ENCODE measurements at regions not wholly inside any gene's neighbourhood (a gene's known extent, or its start where the extent isn't known, plus 50 kb on each side); places are given as distances from the start of the nearest gene placed in this dataset.

DNA sequence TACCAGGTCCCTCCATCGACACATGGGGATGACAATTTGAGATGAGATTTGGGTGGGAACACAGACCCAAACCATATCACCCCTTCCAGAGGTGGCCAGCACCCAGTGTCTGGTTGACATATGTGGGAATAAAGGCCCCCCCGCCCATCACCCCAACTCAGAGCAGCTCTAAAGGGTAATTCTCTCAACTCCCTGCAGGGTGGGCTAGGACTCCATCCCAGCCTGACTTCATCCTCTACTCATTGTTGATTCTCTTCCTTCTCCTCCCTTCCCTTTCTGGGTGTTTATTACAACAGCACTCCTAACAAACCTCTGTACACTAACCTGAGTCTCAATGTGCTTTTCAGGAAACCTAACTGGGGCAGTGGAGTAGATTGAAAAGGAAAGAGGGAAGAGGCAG is 339.9 kb downstream of the ACTL7B start:
- Histone ChIP-seq H3K27ac (no peak overlapping the region), H3K4me3 (no peak overlapping the region)
- DNase-seq (ENCODE audit: low spot score), result no peak
- TF ChIP-seq, protein P1, sequence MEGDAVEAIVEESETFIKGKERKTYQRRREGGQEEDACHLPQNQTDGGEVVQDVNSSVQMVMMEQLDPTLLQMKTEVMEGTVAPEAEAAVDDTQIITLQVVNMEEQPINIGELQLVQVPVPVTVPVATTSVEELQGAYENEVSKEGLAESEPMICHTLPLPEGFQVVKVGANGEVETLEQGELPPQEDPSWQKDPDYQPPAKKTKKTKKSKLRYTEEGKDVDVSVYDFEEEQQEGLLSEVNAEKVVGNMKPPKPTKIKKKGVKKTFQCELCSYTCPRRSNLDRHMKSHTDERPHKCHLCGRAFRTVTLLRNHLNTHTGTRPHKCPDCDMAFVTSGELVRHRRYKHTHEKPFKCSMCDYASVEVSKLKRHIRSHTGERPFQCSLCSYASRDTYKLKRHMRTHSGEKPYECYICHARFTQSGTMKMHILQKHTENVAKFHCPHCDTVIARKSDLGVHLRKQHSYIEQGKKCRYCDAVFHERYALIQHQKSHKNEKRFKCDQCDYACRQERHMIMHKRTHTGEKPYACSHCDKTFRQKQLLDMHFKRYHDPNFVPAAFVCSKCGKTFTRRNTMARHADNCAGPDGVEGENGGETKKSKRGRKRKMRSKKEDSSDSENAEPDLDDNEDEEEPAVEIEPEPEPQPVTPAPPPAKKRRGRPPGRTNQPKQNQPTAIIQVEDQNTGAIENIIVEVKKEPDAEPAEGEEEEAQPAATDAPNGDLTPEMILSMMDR (IDR thresholded peaks at IDR 0.05), result no peak

DNA sequence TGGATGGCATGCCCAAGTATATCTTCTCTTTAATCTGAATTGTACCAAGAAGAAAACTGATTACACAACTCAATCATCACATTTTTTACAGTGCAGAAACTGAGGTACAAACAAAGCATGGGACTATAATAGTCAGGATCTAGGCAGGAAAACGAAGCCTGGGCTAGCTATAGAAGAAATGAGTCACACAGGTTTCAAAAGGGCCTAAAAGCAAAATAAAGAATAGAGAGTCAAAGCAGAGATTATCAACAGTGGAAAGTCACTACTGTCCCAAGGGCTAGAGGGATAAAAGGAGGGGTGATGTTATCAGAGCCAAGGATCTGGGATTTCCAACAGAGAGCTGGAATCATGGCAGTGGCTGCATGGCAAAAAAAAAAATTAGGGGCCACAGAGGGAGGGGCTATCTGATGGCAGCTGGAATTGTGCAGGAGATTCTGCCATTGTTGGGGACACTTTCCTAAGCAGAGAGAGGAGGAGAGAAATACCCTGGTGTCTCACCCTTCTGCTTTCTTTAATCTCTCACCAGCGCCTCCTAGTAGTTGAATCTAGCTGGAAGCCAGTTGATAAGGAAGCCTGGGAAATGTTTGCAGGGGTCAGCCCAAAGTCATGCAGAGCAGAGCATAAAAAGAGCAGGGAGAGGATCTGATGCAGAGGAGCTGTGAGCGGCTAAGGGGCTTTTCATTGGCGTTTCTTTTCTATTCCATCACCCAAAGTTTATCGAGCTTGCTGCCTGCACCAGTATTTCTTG is 343.2 kb downstream of the ACTL7B start:
- no peak overlapping the region for H3K27ac ChIP-seq
- no peak overlapping the region for H3K4me3 ChIP-seq
- DNase-seq (ENCODE audit: low spot score), result no peak
- TF ChIP-seq, protein P1 (IDR thresholded peaks at IDR 0.05), result no peak

DNA sequence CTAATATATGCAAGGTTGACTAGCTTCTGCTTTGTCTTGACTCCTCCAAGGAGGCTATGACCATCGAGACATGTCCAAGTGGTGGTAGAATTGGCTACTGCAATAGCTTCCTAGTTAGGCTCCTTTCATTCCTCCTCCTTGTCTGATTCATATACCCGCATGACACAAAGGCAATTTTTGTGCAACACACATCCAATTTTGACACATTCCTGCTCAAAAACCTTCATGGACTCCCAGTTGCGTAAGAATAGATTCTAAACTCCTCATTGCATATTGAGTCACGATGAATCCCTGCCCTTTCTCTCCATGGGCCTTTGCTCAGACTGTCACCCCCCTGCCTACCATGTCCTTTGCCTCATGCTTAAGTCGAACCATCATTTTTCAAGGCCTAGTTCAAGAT is 344.5 kb downstream of the ACTL7B start:
- H3K4me3 ChIP-seq, result no peak overlapping the region
- DNase-seq (ENCODE audit: low spot score), result no peak
- no peak overlapping the region for H3K27ac ChIP-seq
- TF ChIP-seq, protein P1 (IDR thresholded peaks at IDR 0.05), result no peak

DNA sequence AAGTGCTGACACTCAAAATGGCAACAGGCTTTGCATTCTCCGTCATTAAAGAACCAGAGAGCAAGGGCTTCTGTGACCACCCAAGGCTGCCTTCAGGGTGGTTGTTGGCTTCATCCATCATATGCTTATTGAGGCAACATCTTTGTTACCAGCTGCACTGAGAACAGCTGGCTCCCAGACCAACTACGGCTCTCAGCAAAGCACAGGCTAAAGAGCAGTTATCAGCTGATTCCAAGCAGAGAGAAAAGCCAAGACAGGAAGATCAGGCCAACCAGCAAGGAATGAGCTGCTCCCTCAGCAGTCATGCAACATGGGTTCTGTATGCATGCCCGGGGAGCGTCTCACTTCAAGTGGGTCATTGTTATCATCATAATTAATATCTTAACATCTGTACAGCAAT is 358.9 kb downstream of the ACTL7B start:
- no peak overlapping the region for H3K27ac ChIP-seq
- H3K4me3 ChIP-seq, result no peak overlapping the region
- no peak for DNase-seq (ENCODE audit: low spot score)
- TF ChIP-seq, protein P1 (IDR thresholded peaks at IDR 0.05), result no peak

DNA sequence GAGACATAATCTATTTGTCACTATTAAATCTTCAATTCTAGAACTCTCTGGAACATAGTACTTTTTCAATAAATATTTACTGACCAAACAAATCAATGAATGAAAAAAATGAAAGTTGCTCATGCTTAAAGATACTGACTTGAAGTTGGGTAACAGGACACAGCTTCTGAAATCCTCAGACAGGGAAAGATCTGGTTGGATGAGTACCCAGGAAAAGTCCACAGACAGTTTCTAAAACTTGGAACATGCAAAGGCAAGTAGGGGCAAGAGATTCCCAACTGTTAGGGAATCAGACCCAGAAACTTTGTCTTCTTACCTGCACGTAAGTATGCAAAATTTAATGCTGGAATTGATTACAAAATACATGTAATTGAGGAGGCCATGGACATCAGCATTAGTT is 366.2 kb downstream of the ACTL7B start:
- DNase-seq (ENCODE audit: low spot score), result no peak
- Histone ChIP-seq H3K4me3 (no peak overlapping the region), H3K27ac (no peak overlapping the region)
- TF ChIP-seq, protein P1 (IDR thresholded peaks at IDR 0.05), result no peak

DNA sequence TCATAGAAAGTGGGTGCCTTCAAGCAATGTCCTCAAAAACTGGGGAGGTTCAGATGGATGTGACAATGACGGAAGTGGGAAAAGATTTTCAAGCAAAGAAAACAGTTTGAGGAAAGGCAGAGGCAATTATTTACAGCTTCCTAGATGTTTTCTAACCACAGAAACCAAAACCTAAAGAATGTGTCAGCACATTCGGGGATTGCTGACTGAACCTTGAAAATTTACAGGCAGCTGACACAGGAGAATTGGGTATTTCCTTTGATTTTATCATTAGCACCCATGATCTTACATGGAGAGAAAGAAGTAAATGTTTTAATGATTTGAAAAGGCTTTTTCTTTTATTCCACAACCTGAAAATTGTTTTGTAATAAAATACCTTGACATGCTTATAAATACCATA is 369.0 kb downstream of the ACTL7B start:
- TF ChIP-seq, protein P1 (IDR thresholded peaks at IDR 0.05), result no peak
- no peak for DNase-seq (ENCODE audit: low spot score)
- Histone ChIP-seq H3K4me3 (no peak overlapping the region), H3K27ac (no peak overlapping the region)

DNA sequence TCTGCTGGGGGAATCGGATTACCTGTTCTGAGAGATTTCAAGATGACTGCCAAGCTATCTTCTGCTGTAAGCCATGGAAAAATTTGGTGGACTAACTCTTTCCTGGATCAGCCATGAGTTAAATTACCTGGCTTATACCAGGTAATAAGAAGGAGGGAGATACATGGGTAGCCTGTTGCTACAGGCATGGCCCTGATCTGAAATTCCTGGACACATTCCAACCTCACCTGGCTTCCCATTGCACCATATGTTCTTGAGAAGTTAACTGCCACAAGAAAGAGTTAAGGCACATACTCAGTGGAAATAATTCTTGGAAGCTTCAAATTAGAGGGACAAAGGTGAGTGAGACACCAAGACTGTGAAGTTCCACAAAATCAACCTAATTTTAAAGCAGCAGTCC is 371.3 kb downstream of the ACTL7B start:
- H3K4me3 ChIP-seq, result no peak overlapping the region
- DNase-seq (ENCODE audit: low spot score), result no peak
- TF ChIP-seq, protein P1 (IDR thresholded peaks at IDR 0.05), result no peak
- no peak overlapping the region for H3K27ac ChIP-seq
